Peyer's patch (tissue), 4 donors: ENCODE measurements at regions not wholly inside any gene's neighbourhood (a gene's known extent, or its start where the extent isn't known, plus 50 kb on each side); places are given as distances from the start of the nearest gene placed in this dataset.

Source experiments
- DNase-seq, 3 donors: peaks; one replicate each; pipeline ENCODE4 v3.0.0-alpha.2; 2017 to 2019
- H3K27ac ChIP-seq, 4 donors: fragments of 200-600 bp; sonication (generic); one replicate each; pipeline ENCODE4 v1.5.1; 2016 to 2019
- H3K27me3 ChIP-seq, 2 donors: fragments of 200-600 bp; sonication (generic); one replicate each; pipeline ENCODE4 v1.5.1; 2019
- H3K36me3 ChIP-seq, 3 donors: fragments of 200-600 bp; sonication (generic); one replicate each; pipeline ENCODE4 v1.5.1; 2016 to 2019
- H3K4me1 ChIP-seq, 4 donors: fragments of 200-600 bp; sonication (generic); one replicate each; pipeline ENCODE4 v1.5.1; 2016 to 2019
- H3K4me3 ChIP-seq, 4 donors: fragments of 200-600 bp; sonication (generic); 1 replicate in 3 of 4; 2 replicates in 1 of 4; pipeline ENCODE4 v1.5.1; 2016 to 2019; ENCODE audit warnings: mild to moderate bottlenecking in 1 of 4
- H3K9me3 ChIP-seq, 4 donors: fragments of 200-600 bp; sonication (generic); one replicate each; pipeline ENCODE4 v1.5.1; 2016 to 2019; ENCODE audit warnings: mild to moderate bottlenecking in 1 of 4
- CTCF ChIP-seq, 6 experiments: fragments of 450-650 bp in 4 of 6; fragments of 200-600 bp in 2 of 6; sonication (generic) in 1 of 6; IDR thresholded peaks; one replicate each; pipeline ENCODE4 v1.5.1; 2017 to 2019; ENCODE audit warnings: antibody characterized with exemption in 6 of 6, mild to moderate bottlenecking in 3 of 6, moderate library complexity in 1 of 6
- POLR2A ChIP-seq, 2 donors: fragments of 450-650 bp; IDR thresholded peaks; one replicate each; pipeline ENCODE4 v1.5.1; 2017; ENCODE audit warnings: antibody characterized with exemption in 2 of 2, mild to moderate bottlenecking in 2 of 2, moderate library complexity in 2 of 2

- Histone ChIP-seq H3K27me3 (no peaks in the 10 kb centered on the region), H3K4me3 (no peak overlapping the region), H3K27ac (no peak overlapping the region), H3K36me3 (no peaks in the 10 kb centered on the region), H3K9me3 (no peaks in the 10 kb centered on the region), H3K4me1 (peaks cover 0 to 17% (median 2%) of the 10 kb centered on the region in 4 donors)
- TF ChIP-seq POLR2A (IDR thresholded peaks at IDR 0.05) (no peak), CTCF (IDR thresholded peaks at IDR 0.05) (no peak)
- no peak for DNase-seq
Measured at GRCh38 chr13:31929031-31929770, 102.4 kb upstream of the FRY start.

- Histone ChIP-seq H3K27ac (no peak overlapping the region), H3K4me3 (no peak overlapping the region), H3K36me3 (no peaks in the 10 kb centered on the region), H3K27me3 (no peaks in the 10 kb centered on the region), H3K9me3 (no peaks in the 10 kb centered on the region), H3K4me1 (peaks cover 0 to 17% (median 2%) of the 10 kb centered on the region in 4 donors)
- no peak for DNase-seq
- no peak for TF ChIP-seq POLR2A (IDR thresholded peaks at IDR 0.05)
- TF ChIP-seq CTCF (IDR thresholded peaks at IDR 0.05): no peak
Measured at GRCh38 chr13:31930490-31930889, 101.1 kb upstream of the FRY start.

- Histone ChIP-seq H3K27me3 (no peaks in the 10 kb centered on the region), H3K9me3 (no peaks in the 10 kb centered on the region), H3K36me3 (no peaks in the 10 kb centered on the region), H3K27ac (no peak overlapping the region), H3K4me1 (peaks cover 0 to 17% (median 2%) of the 10 kb centered on the region in 4 donors), H3K4me3 (no peak overlapping the region)
- no peak for DNase-seq
- TF ChIP-seq CTCF (IDR thresholded peaks at IDR 0.05) (no peak), POLR2A (IDR thresholded peaks at IDR 0.05) (no peak)
Measured at GRCh38 chr13:31930901-31931522, 100.6 kb upstream of the FRY start.

GRCh38 chr13:31937436-31937835 lies 94.1 kb upstream of the FRY start:
- Histone ChIP-seq H3K4me3 (no peak overlapping the region), H3K4me1 (no peaks in the 10 kb centered on the region), H3K27me3 (no peaks in the 10 kb centered on the region), H3K27ac (no peak overlapping the region), H3K9me3 (no peaks in the 10 kb centered on the region), H3K36me3 (no peaks in the 10 kb centered on the region)
- no peak for DNase-seq
- TF ChIP-seq POLR2A (IDR thresholded peaks at IDR 0.05): no peak

- no peaks in the 10 kb centered on the region for H3K9me3 ChIP-seq
- peaks cover 0 to 2% (median 0%) of the 10 kb centered on the region in 4 donors for H3K4me1 ChIP-seq
- TF ChIP-seq CTCF (IDR thresholded peaks at IDR 0.05) (no peak), POLR2A (IDR thresholded peaks at IDR 0.05) (no peak)
- no peak for DNase-seq
- no peaks in the 10 kb centered on the region for H3K27me3 ChIP-seq
- H3K4me3 ChIP-seq: no peak overlapping the region
- H3K27ac ChIP-seq: no peak overlapping the region
- no peaks in the 10 kb centered on the region for H3K36me3 ChIP-seq
Measured at GRCh38 chr13:31940076-31940475, 91.5 kb upstream of the FRY start.

GRCh38 chr13:31943591-31943990 lies 88.0 kb upstream of the FRY start:
- no peaks in the 10 kb centered on the region for H3K36me3 ChIP-seq
- H3K27me3 ChIP-seq: no peaks in the 10 kb centered on the region
- peaks cover 0 to 5% (median 0%) of the 10 kb centered on the region in 4 donors for H3K4me1 ChIP-seq
- no peak overlapping the region for H3K4me3 ChIP-seq
- H3K9me3 ChIP-seq: no peaks in the 10 kb centered on the region
- TF ChIP-seq POLR2A (IDR thresholded peaks at IDR 0.05) (no peak), CTCF (IDR thresholded peaks at IDR 0.05) (no peak)
- DNase-seq: no peak
- H3K27ac ChIP-seq: no peak overlapping the region
